GM21786 (cell line): ENCODE measurements at regions not wholly inside any gene's neighbourhood (a gene's known extent, or its start where the extent isn't known, plus 50 kb on each side); places are given as distances from the start of the nearest gene placed in this dataset.
"Not testable (repeated sequence)": the region's sequence is repeated elsewhere in the genome, so short reads cannot be mapped to it uniquely, and the experiment has no call there.

Source experiments
- ATAC-seq: cut with Tn5 transposase; IDR thresholded peaks from one replicate; pipeline ENCODE4 v1.9.1; 2021; ENCODE audit not compliant: unreplicated experiment

DNA sequence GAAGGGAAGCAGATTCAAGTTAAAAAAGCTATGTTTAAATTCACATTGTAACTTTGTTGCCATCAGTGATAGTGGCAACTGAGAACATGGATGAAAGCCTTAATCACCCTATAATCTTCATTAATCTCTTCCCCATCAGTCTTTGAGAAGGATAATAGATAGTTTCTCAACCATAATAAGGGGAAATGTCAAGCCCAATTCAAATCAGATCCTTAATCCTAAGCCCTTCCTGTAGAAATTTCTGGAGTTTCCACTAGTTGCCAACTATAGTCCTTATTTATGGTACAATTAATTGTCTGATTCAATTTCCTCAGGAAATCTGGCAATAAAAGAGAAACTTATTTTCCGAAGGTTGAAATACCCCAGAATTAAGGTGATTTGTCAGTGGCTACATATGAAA, 431.8 kb downstream of the ZWINT start:
- ATAC-seq: no peak

DNA sequence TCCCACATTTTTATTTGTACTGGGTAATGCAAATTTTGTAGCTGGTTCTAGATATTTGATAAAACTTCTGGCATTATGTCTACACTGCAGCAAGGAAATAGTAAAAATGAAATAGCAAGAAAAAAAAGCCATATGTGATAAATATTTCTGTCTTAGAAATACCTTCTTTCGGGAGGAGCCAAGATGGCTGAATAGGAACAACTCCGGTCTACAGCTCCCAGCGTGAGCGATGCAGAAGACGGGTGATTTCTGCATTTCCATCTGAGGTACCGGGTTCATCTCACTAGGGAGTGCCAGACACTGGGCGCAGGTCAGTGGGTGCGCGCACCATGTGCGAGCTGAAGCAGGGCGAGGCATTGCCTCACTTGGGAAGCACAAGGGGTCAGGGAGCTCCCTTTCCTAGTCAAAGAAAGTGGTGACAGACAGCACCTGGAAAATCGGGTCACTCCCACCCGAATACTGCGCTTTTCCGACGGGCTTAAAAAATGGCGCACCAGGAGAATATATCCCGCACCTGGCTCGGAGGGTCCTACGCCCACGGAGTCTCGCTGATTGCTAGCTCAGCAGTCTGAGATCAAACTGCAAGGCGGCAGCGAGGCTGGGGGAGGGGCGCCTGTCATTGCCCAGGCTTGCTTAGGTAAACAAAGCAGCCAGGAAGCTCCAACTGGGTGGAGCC, 461.4 kb downstream of the ZWINT start:
- ATAC-seq: not testable (repeated sequence)

GRCh38 chr10:55897490-55897921, 463.6 kb downstream of the ZWINT start:
- ATAC-seq: no peak

- ATAC-seq: no peak
These were observed 468.8 kb downstream of the ZWINT start for GRCh38 chr10:55892276-55892675.

GRCh38 chr10:55881588-55881987, 479.5 kb downstream of the ZWINT start:
- no peak for ATAC-seq

GRCh38 chr10:55873485-55873884, 487.6 kb downstream of the ZWINT start:
- ATAC-seq: no peak

DNA sequence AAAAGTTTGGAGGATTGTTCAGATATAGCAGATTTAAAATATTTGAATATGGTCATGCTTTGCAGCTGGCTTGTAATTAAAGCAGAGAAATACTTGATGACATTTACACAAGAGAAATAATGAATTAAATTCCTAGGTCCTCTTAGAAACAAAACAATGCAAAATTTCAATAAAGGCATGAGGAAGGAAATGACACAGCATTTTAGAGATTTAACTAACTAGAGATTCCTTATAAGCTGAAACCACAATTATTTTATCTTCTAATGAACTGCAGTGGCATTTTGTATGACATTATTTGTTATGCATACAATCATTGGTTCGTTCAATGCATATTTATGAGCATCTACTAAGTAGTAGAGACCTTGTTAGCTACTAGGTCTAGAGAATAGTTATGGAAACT, 490.9 kb downstream of the ZWINT start:
- no peak for ATAC-seq

- ATAC-seq: no peak
These were observed 493.2 kb downstream of the ZWINT start for GRCh38 chr10:55867848-55868247.

DNA sequence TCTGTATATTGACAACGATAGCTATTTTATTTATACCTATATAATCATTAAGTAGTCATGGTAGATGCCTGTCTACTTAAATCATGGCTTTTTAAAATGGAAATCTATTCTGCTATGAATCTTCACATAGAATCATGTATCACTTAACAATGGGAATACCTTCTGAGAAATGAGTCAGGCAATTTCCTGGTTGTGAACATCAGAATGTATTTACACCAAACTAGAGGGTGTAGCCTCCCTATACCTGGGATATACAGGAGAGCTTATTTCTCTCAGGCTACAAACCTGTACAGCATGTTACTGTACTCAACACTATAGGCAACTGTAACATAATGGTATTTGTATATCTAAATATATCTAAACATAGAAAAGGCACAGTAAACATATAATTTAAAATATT, 502.3 kb downstream of the ZWINT start:
- ATAC-seq: no peak

GRCh38 chr10:55852900-55853299, 508.2 kb downstream of the ZWINT start:
- no peak for ATAC-seq

GRCh38 chr10:55837273-55837672, 523.8 kb downstream of the ZWINT start:
- ATAC-seq: no peak

GRCh38 chr10:55822096-55822495, 539.0 kb downstream of the ZWINT start:
- no peak for ATAC-seq

DNA sequence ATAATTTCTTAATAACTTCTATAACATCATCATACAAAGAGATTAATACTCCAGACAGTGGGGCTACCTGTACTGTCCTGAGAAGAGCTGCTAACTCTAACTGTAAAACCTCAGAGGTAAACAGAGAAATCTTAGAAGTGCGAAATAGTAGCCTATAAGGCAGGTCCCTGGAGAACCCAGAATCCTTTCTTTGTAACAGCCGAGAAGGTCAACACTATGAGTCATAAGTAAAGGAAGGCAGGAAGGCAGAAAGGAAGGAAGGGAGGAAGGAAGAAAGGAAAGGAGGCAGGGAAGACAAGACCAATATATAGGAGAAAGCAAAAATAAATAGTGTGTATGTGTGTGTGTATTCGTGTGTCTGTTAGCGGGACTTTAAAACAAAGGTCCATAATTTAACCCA, 540.6 kb downstream of the ZWINT start:
- ATAC-seq: no peak

DNA sequence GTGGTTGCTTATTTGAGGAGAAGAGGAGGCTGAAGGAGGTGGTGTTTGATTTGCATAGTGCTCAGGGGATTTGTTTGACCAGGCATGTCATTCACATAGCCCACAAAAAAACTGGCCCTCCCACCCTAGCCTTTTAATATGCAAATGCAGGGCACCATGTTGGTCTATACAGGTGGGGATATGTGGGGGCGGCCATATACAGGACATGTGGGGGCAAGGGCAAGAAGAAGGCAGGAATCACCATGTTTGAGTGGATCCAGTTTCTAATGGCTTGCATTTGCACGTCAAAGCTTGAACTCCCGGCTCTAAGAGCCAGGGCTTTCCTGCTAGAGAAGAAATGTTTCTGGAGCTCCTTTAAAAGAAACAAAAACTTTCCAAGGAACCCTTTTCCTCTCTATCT, 541.0 kb downstream of the ZWINT start:
- no peak for ATAC-seq

- no peak for ATAC-seq
These were observed 547.4 kb downstream of the ZWINT start for GRCh38 chr10:55813451-55814170.

- no peak for ATAC-seq
These were observed 558.0 kb downstream of the ZWINT start for GRCh38 chr10:55803055-55803454.

DNA sequence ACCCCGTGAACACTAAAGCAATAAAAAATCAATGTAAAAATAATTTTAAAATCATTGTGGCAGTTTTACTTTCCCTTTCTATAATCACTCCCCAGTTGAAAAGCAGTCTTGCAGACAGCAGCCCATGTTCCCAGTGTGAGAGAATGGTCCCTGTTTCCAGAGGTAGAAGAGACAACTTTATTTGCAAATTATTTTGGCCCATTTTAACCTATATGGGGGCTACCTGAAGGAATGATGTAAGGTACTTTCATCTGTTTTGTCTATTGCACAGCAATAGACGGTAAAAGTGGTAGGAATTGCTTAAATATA, 559.8 kb downstream of the ZWINT start:
- ATAC-seq: no peak

GRCh38 chr10:55800602-55801352, 560.3 kb downstream of the ZWINT start:
- no peak for ATAC-seq

DNA sequence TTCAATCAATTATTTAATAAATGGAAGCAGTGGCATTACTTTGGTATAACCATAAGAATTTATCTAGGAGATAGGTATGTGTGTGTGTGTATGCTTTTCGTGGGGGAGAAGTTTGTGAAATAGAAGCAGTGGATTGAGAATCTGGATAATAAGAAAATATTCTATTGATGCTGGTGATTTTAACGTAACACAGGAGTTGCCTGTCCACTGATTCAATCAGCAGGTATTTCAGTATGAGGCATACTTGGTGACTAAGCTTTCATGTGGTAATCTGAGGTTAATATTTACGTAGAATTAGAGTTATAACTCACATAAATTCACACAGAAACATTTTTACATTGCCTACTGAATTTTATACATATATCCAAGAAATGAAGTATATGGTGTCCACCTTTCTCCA, 568.0 kb downstream of the ZWINT start:
- ATAC-seq: no peak

DNA sequence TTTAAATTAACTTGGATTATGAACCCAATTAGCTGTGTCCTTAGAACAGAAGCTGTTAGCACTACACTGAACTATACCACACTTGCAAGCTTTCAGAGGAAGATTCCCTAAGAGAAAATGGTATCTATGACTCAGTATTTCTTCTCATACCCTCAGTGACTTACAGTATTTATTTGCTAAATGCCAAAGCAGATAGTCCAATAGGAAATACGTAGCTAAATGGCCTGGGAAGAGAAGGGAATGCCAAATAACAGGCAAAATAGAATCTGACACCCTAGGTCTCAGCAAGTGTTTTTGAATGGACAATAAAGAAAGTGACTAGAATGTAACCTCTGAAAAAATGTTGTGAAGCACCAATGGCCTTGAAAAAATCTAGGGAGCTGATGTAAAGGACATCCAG, 570.8 kb downstream of the ZWINT start:
- not testable (repeated sequence) for ATAC-seq

- no peak for ATAC-seq
These were observed 574.5 kb downstream of the ZWINT start for GRCh38 chr10:55786461-55787050.

DNA sequence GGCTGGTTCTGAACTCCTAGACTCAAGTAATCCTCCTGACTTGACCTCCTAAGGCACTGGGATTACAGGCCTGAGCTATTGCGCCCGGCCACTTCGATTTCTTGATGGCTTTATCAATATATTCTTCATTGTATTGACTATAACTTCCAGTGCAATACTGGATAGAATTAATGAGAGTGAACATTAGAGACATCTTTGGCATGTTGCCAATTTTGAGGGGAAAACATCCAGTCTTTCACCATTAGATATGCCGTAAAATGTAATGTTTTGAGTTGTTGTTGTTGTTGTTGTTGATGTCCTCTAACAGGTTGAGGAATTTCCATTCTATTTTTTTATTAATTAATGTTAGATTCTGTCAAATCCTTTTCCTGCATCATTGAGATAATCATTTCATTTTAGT, 578.9 kb downstream of the ZWINT start:
- no peak for ATAC-seq
